Spleen (tissue), 11 donors: ENCODE measurements at regions not wholly inside any gene's neighbourhood (a gene's known extent, or its start where the extent isn't known, plus 50 kb on each side); places are given as distances from the start of the nearest gene placed in this dataset.

Experiments
- DNase-seq: peaks from one replicate; pipeline ENCODE4 v3.0.0-alpha.2; 2020
- H3K27ac ChIP-seq, 8 donors: fragments of 200-600 bp; sonication (generic) in 7 of 8; 1 replicate in 4 of 8; 2 replicates in 4 of 8; pipeline versions ENCODE4 v1.5.0 to v1.8.0; 2016 to 2021; ENCODE audit warnings: inconsistent platforms in 4 of 8, mild to moderate bottlenecking in 4 of 8, moderate library complexity in 1 of 8
- H3K27me3 ChIP-seq, 7 donors: fragments of 200-600 bp; sonication (generic) in 6 of 7; replicated peaks in 1 of 7; 1 replicate in 4 of 7; 2 replicates in 3 of 7; pipeline versions ENCODE4 v1.5.0 to v1.8.0; 2016 to 2021; ENCODE audit warnings: inconsistent platforms in 3 of 7, mild to moderate bottlenecking in 1 of 7
- H3K36me3 ChIP-seq, 6 donors: fragments of 200-600 bp; sonication (generic) in 5 of 6; 1 replicate in 4 of 6; 2 replicates in 2 of 6; pipeline versions ENCODE4 v1.5.0 to v1.8.0; 2016 to 2021; ENCODE audit warnings: inconsistent platforms in 2 of 6
- H3K4me1 ChIP-seq, 6 donors: fragments of 200-600 bp; sonication (generic) in 5 of 6; 1 replicate in 3 of 6; 2 replicates in 3 of 6; pipeline versions ENCODE4 v1.5.0 to v1.8.0; 2016 to 2021; ENCODE audit warnings: inconsistent platforms in 3 of 6
- H3K4me3 ChIP-seq, 8 donors: fragments of 200-600 bp; sonication (generic) in 7 of 8; 1 replicate in 4 of 8; 2 replicates in 4 of 8; pipeline versions ENCODE4 v1.5.0 to v1.8.0; 2016 to 2021; ENCODE audit warnings: inconsistent platforms in 4 of 8, mild to moderate bottlenecking in 4 of 8, moderate library complexity in 2 of 8
- H3K9me3 ChIP-seq, 8 donors: fragments of 200-600 bp; sonication (generic) in 7 of 8; 1 replicate in 4 of 8; 2 replicates in 4 of 8; pipeline versions ENCODE4 v1.5.0 to v1.8.0; 2016 to 2021; ENCODE audit warnings: inconsistent platforms in 4 of 8
- CTCF ChIP-seq, 11 experiments: fragments of 200-600 bp in 7 of 11; fragments of 450-650 bp in 4 of 11; sonication (generic) in 4 of 11; IDR thresholded peaks in 8 of 11; conservative IDR thresholded peaks in 3 of 11; 1 replicate in 7 of 11; 2 replicates in 4 of 11; pipeline versions ENCODE4 v1.4.0 to v1.8.0; 2016 to 2021; ENCODE audit warnings: antibody characterized with exemption in 11 of 11, inconsistent platforms in 4 of 11, mild to moderate bottlenecking in 1 of 11
- POLR2A ChIP-seq, 3 donors: fragments of 450-650 bp; IDR thresholded peaks; one replicate each; pipeline ENCODE4 v1.5.1; 2017; ENCODE audit warnings: antibody characterized with exemption in 3 of 3, mild to moderate bottlenecking in 1 of 3
- POLR2AphosphoS5 ChIP-seq, 3 donors: sonication (generic); formaldehyde crosslinking; IDR thresholded peaks; one replicate each; pipeline ENCODE4 v1.5.1; 2017; ENCODE audit warnings: antibody characterized with exemption in 3 of 3
- WGBS, 5 donors: extraction: QIAGEN DNeasy Blood & Tissue Kit in 3 of 5; methylation state at CpG; one replicate each; pipeline versions ENCODE4 v1.1.5 to v1.1.7; 2013 to 2018; 5-methylcytosine and 5-hydroxymethylcytosine counted together
- intact Hi-C: fragments of 100-400 bp; cut with DNase I; formaldehyde crosslinking; loops from one replicate; pipeline ENCODE4 v1.15.0; 2023; ENCODE audit warnings: low total_unique reads
- donor health status: healthy with polysubstance abuse.
- donor health status: DM: no; HTN: no; CAD: no; lungs with moderate emphysema.
- donor health status: DM: no; HTN: no; CAD: no.
- donor health status: Bipolar disorder and iron deficiency.
- donor health status: healthy.
- donor health status: DM: no; HTN: no; CAD: no.
- donor health status: DM: yes; HTN: yes; CAD: no.

- WGBS, 5 donors, result 77 to 100% (median 91%) methylated on average over 1 of the region's 1 CpG
- no peak for DNase-seq
- Histone ChIP-seq H3K27ac (no peak overlapping the region), H3K9me3 (no peaks in the 10 kb centered on the region), H3K4me1 (no peaks in the 10 kb centered on the region), H3K4me3 (no peak overlapping the region), H3K27me3 (no peaks in the 10 kb centered on the region), H3K36me3 (no peaks in the 10 kb centered on the region)
- no peak for TF ChIP-seq POLR2AphosphoS5 (IDR thresholded peaks at IDR 0.05)
- TF ChIP-seq CTCF (IDR thresholded peaks at IDR 0.05 in 8 of 11, conservative IDR thresholded peaks at IDR 0.05 in 3 of 11), result no peak
- TF ChIP-seq POLR2A (IDR thresholded peaks at IDR 0.05), result no peak
- intact Hi-C loops, result no loop called here
Observed at GRCh38 chr3:22364851-22365250, 613.8 kb upstream of the ZNF385D start.

GRCh38 chr3:22366781-22367180 is 615.8 kb upstream of the ZNF385D start:
- no peak overlapping the region for H3K27ac ChIP-seq
- no peak for DNase-seq
- no peaks in the 10 kb centered on the region for H3K36me3 ChIP-seq
- H3K9me3 ChIP-seq, result no peaks in the 10 kb centered on the region
- peaks cover 0 to 12% (median 2%) of the 10 kb centered on the region in 7 donors for H3K27me3 ChIP-seq
- H3K4me3 ChIP-seq, result no peak overlapping the region
- intact Hi-C loops, result no loop called here
- 29 to 65% (median 39%) methylated on average over 2 of the region's 2 CpGs for WGBS, 5 donors
- TF ChIP-seq CTCF (IDR thresholded peaks at IDR 0.05 in 8 of 11, conservative IDR thresholded peaks at IDR 0.05 in 3 of 11), result no peak
- no peak for TF ChIP-seq POLR2A (IDR thresholded peaks at IDR 0.05)
- no peak for TF ChIP-seq POLR2AphosphoS5 (IDR thresholded peaks at IDR 0.05)
- peaks cover 0 to under 1% (median 0%) of the 10 kb centered on the region in 6 donors for H3K4me1 ChIP-seq

GRCh38 chr3:22371036-22371435 is 620.0 kb upstream of the ZNF385D start:
- TF ChIP-seq POLR2AphosphoS5 (IDR thresholded peaks at IDR 0.05) (no peak), POLR2A (IDR thresholded peaks at IDR 0.05) (no peak), CTCF (IDR thresholded peaks at IDR 0.05 in 8 of 11, conservative IDR thresholded peaks at IDR 0.05 in 3 of 11) (no peak)
- no peak overlapping the region for H3K4me3 ChIP-seq
- H3K9me3 ChIP-seq, result no peaks in the 10 kb centered on the region
- H3K27ac ChIP-seq, result no peak overlapping the region
- intact Hi-C loops, result no loop called here
- H3K4me1 ChIP-seq, result peaks cover 0 to 11% (median 3%) of the 10 kb centered on the region in 6 donors
- 61 to 95% (median 82%) methylated on average over 8 of the region's 8 CpGs for WGBS, 5 donors
- H3K27me3 ChIP-seq, result peaks cover 0 to 32% (median 14%) of the 10 kb centered on the region in 7 donors
- DNase-seq, result no peak
- H3K36me3 ChIP-seq, result no peaks in the 10 kb centered on the region

- peak overlapping the region in 3 of 8 donors; percentile 2 to 26 (median 10) for H3K4me3 ChIP-seq
- intact Hi-C loops, result no loop called here
- peaks cover 0 to 32% (median 14%) of the 10 kb centered on the region in 7 donors for H3K27me3 ChIP-seq
- no peak overlapping the region for H3K27ac ChIP-seq
- TF ChIP-seq POLR2AphosphoS5 (IDR thresholded peaks at IDR 0.05) (no peak), POLR2A (IDR thresholded peaks at IDR 0.05) (no peak), CTCF (IDR thresholded peaks at IDR 0.05 in 8 of 11, conservative IDR thresholded peaks at IDR 0.05 in 3 of 11) (no peak)
- WGBS, 5 donors, result 8 to 13% (median 9%) methylated on average over 20 to 23 of the region's 23 CpGs
- no peaks in the 10 kb centered on the region for H3K36me3 ChIP-seq
- no peak for DNase-seq
- peaks cover 0 to 11% (median 3%) of the 10 kb centered on the region in 6 donors for H3K4me1 ChIP-seq
- no peaks in the 10 kb centered on the region for H3K9me3 ChIP-seq
Observed at GRCh38 chr3:22371607-22372291, 620.7 kb upstream of the ZNF385D start.
